ENCODE measurements at regions not wholly inside any gene's neighbourhood (a gene's known extent, or its start where the extent isn't known, plus 50 kb on each side); places are given as distances from the start of the nearest gene placed in this dataset.
A peak's percentile ranks its signal among the peaks of the same experiment; 100 is the strongest.

DNA sequence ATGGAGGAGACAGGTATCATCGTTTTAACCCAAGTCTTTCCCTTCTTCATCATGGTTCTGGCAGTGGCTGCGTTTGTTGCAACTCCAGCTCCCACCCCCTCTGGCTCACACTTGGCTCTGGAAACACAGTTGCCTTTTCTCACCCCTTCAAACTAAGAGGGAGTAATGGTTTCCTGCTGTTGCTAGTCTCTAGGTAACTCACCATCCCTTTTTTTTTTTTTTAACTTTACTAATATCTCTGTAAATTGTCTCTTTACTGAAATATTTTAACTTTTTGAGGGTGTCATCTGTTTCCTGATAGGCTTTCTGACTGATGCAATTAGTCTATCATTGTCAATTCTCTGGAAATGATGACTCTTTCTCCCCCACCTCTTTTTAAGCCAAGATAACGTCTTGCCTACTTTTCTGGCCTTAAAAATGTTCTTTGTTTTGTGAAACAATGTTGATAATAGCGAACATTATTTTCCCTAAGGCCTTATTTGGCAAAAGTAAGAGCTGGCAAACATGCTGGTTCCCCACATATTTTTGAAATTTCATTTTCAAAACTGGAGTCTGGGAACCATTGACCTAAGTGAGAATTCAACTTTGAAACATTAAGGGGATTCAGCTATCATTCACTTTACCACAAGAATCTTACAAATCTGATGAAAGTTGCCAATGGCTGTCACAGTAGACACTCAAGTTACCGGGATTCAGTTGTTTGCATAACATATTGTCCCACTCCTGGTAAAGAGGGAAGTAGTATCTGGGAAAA is 85.3 kb downstream of the LEPR start:
- Histone ChIP-seq H3K27me3 (ENCODE audit: low read depth) (no peaks in the 10 kb centered on the region), H3K9me3 (no peaks in the 10 kb centered on the region), H3K36me3 (no peaks in the 10 kb centered on the region), H3K27ac (no peak overlapping the region), H3K4me3 (no peak overlapping the region), H3K4me1 (no peaks in the 10 kb centered on the region)
- TF ChIP-seq CTCF (IDR thresholded peaks at IDR 0.05), result no peak
- intact Hi-C loops (cut with DNase I), result no loop called here
- ATAC-seq (no peak), DNase-seq (no peak)

DNA sequence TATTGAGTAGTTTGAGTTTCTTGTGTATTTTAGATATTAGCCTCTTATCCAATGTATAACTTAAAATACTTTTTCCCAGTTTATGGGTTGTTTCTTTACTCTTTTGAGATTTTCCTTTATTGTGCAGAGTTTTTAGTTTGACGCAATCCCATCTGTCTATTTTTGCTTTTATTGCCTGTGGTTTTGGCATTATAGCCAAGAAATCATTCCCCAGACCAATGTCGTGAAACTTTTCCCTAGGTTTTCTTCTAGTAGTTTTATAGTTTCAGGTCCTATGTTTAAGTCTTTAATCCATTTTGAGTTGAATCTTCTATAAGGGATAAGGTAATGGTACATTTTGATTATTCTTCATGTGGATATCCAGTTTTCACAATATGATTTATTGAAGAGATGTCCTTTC is 87.6 kb downstream of the LEPR start:
- ATAC-seq, result no peak
- Histone ChIP-seq H3K27me3 (ENCODE audit: low read depth) (no peaks in the 10 kb centered on the region), H3K9me3 (no peaks in the 10 kb centered on the region), H3K4me1 (peaks cover 4% of the 10 kb centered on the region), H3K36me3 (no peaks in the 10 kb centered on the region), H3K4me3 (no peak overlapping the region), H3K27ac (no peak overlapping the region)
- no peak for TF ChIP-seq CTCF (IDR thresholded peaks at IDR 0.05)
- no peak for DNase-seq
- intact Hi-C loops (cut with DNase I), result no loop called here

DNA sequence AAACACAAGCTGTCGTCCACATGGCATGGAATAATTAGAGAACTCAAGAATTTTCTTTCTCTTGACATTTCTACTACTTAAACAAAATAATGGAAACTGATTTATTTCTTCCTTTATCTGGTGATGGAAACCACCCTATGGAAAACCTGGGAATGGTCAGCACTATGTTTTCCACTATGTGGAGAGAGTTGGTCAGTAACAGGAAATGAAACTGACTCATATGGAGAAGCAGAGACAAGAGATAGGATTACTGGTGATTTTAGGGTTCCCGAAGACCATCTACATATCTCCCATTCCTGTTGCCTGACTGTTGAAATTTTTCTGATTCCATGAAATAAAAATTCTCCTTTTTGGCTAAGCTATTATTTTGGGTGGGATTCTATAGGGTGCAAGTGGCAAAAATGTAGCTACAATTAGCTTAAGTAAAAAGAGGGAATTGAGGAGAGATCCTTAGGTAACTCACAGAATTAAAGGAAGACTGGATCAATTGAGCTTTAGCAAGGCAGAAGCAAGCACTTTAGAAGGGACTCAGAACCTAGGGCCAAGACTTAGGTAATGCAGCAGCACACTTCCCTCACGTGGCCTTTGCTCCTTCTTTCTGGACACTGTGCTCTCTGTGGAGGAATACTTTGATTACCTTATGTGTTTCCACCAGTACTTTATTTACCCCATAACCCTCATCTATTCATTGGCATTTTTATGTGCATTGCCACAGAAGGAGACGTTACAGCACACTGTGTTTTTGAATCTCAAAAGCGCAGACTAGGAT is 89.6 kb downstream of the LEPR start:
- ATAC-seq, result no peak
- Histone ChIP-seq H3K4me1 (peaks cover 9% of the 10 kb centered on the region), H3K36me3 (no peaks in the 10 kb centered on the region), H3K9me3 (no peaks in the 10 kb centered on the region), H3K27me3 (ENCODE audit: low read depth) (no peaks in the 10 kb centered on the region), H3K4me3 (no peak overlapping the region), H3K27ac (no peak overlapping the region)
- DNase-seq, result no peak
- no peak for TF ChIP-seq CTCF (IDR thresholded peaks at IDR 0.05)
- intact Hi-C loops (cut with DNase I), result no loop called here

- Histone ChIP-seq H3K27me3 (ENCODE audit: low read depth) (no peaks in the 10 kb centered on the region), H3K9me3 (no peaks in the 10 kb centered on the region), H3K4me3 (no peak overlapping the region), H3K27ac (no peak overlapping the region), H3K36me3 (no peaks in the 10 kb centered on the region), H3K4me1 (peaks cover 9% of the 10 kb centered on the region)
- intact Hi-C loops (cut with DNase I), result no loop called here
- DNase-seq (no peak), ATAC-seq (no peak)
- no peak for TF ChIP-seq CTCF (IDR thresholded peaks at IDR 0.05)
These were observed 90.5 kb downstream of the LEPR start for GRCh38 chr1:65510961-65511360.

DNA sequence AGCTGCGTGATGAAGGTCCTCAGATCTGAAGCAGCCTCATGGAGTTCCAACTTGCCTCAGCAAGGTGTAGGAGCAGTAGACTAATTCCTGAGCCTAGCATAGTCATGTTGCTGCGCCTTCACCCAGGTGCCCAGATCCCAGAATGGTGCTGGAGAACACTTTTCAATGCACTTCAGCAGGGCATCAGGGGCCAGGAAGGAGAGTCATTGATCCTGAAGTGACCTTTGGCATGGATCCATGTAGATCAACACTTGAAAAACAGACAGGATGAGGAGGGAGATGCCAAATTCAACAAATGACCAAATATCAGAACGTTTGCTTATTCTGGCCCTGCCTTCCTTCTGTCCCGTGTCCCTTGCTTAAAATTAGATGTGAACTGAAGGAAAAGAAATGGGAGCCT is 91.9 kb downstream of the LEPR start:
- Histone ChIP-seq H3K27ac (no peak overlapping the region), H3K36me3 (no peaks in the 10 kb centered on the region), H3K4me1 (peaks cover 9% of the 10 kb centered on the region), H3K27me3 (ENCODE audit: low read depth) (no peaks in the 10 kb centered on the region), H3K9me3 (no peaks in the 10 kb centered on the region), H3K4me3 (no peak overlapping the region)
- ATAC-seq (peak in 1 of 2 donors; percentile 40), DNase-seq (no peak)
- intact Hi-C loops (cut with DNase I), result no loop called here
- TF ChIP-seq CTCF (IDR thresholded peaks at IDR 0.05), result no peak
